IMR-90 (cell line): ENCODE measurements at regions not wholly inside any gene's neighbourhood (a gene's known extent, or its start where the extent isn't known, plus 50 kb on each side); places are given as distances from the start of the nearest gene placed in this dataset.

Experiments
- ATAC-seq: fragments of 200-7000 bp; cut with Tn5 transposase; 2 replicates; pipeline ENCODE4 v1.9.1; 2020; ENCODE audit warnings: low read depth, mild to moderate bottlenecking, moderate library complexity
- BruUV-seq: library from RNA; stranded (reverse); fragments of 400-500 nt; replicated peaks from 2 replicates; lab custom pipeline; 2021; lab: Mats Ljungman, UMichigan
- CTCF ChIA-PET: fragments of 300-600 bp; formaldehyde crosslinking; extraction: SDS; loops from one replicate; lab custom pipeline; 2021; ENCODE audit warnings: antibody characterized with exemption; lab: Yijun Ruan, JAX
- POLR2A ChIA-PET: fragments of 300-600 bp; sonication (Branson Sonifier 250); formaldehyde crosslinking; loops from one replicate; lab custom pipeline; 2022; ENCODE audit warnings: antibody characterized with exemption; ENCODE audit not compliant: unreplicated experiment; lab: Charles Lee
- DNase-seq: peaks from one replicate; pipeline ENCODE4 v3.0.0; 2013
- H2AFZ ChIP-seq: replicated peaks from 2 replicates; pipeline ENCODE3; 2013; ENCODE audit warnings: low read length, mild to moderate bottlenecking; ENCODE audit not compliant: poor library complexity
- H2AK5ac ChIP-seq: 2 replicates; pipeline ENCODE4 v1.6.1; 2013; ENCODE audit warnings: low read depth, low read length, inconsistent platforms
- H2AK9ac ChIP-seq: replicated peaks from 2 replicates; pipeline ENCODE3; 2013; ENCODE audit warnings: mild to moderate bottlenecking, low read depth, low read length, moderate library complexity; ENCODE audit not compliant: poor library complexity
- H2BK120ac ChIP-seq: 2 replicates; pipeline ENCODE4 v1.6.1; 2013; ENCODE audit warnings: low read depth, low read length, inconsistent platforms
- H2BK15ac ChIP-seq: 3 replicates; pipeline ENCODE4 v1.6.1; 2013; ENCODE audit warnings: low read depth, low read length, inconsistent platforms
- H2BK20ac ChIP-seq: 2 replicates; pipeline ENCODE4 v1.6.1; 2013; ENCODE audit warnings: low read depth, mild to moderate bottlenecking, inconsistent platforms, low read length, moderate library complexity
- H2BK5ac ChIP-seq: 2 replicates; pipeline ENCODE4 v1.6.1; 2013; ENCODE audit warnings: mild to moderate bottlenecking, low read depth, low read length, inconsistent platforms; ENCODE audit not compliant: poor library complexity, severe bottlenecking
- H3K14ac ChIP-seq: replicated peaks from 2 replicates; pipeline ENCODE4 v1.6.1; 2013; ENCODE audit warnings: low read depth, low read length, inconsistent platforms
- H3K18ac ChIP-seq: 2 replicates; pipeline ENCODE4 v1.6.1; 2013; ENCODE audit warnings: low read depth, low read length, control low read depth
- H3K23ac ChIP-seq: 2 replicates; pipeline ENCODE4 v1.6.1; 2013; ENCODE audit warnings: low read depth, low read length, inconsistent platforms
- H3K27ac ChIP-seq: 2 replicates; pipeline ENCODE4 v1.5.1; 2013; ENCODE audit warnings: mild to moderate bottlenecking, control low read depth, low read length; ENCODE audit not compliant: insufficient read depth
- H3K27me3 ChIP-seq: 2 replicates; pipeline ENCODE4 v1.6.1; 2013; ENCODE audit warnings: low read length; ENCODE audit not compliant: control insufficient read depth, insufficient read depth
- H3K36me3 ChIP-seq: 2 replicates; pipeline ENCODE4 v1.6.1; 2013; ENCODE audit warnings: low read length, mixed read lengths; ENCODE audit not compliant: control insufficient read depth, insufficient read depth
- H3K4ac ChIP-seq: 2 replicates; pipeline ENCODE4 v1.6.1; 2013; ENCODE audit warnings: low read depth, low read length, inconsistent platforms
- H3K4me1 ChIP-seq: 2 replicates; pipeline ENCODE4 v1.6.1; 2013; ENCODE audit warnings: low read length, mixed read lengths; ENCODE audit not compliant: control insufficient read depth, insufficient read depth
- H3K4me2 ChIP-seq: 2 replicates; pipeline ENCODE4 v1.6.1; 2013; ENCODE audit warnings: low read depth, mild to moderate bottlenecking, control low read depth, low read length, moderate library complexity
- H3K4me3 ChIP-seq: 2 replicates; pipeline ENCODE4 v1.5.1; 2013; ENCODE audit warnings: low read depth, mild to moderate bottlenecking, control low read depth, low read length, moderate library complexity; ENCODE audit not compliant: insufficient read depth
- H3K56ac ChIP-seq: 2 replicates; pipeline ENCODE4 v1.6.1; 2013; ENCODE audit warnings: low read length, inconsistent platforms; ENCODE audit not compliant: insufficient read depth; ENCODE audit errors: extremely low read depth
- H3K79me1 ChIP-seq, 2 experiments: 2 replicates each; pipeline ENCODE4 v1.6.1; 2013; ENCODE audit warnings: low read length in 2 of 2, inconsistent platforms in 1 of 2, low read depth in 1 of 2
- H3K9ac ChIP-seq: 2 replicates; pipeline ENCODE4 v1.6.1; 2013; ENCODE audit warnings: low read depth, low read length, control low read depth
- H3K9me1 ChIP-seq: 2 replicates; pipeline ENCODE4 v1.6.1; 2013; ENCODE audit warnings: low read length, inconsistent platforms; ENCODE audit not compliant: insufficient read depth
- H3K9me3 ChIP-seq: 2 replicates; pipeline ENCODE4 v1.6.1; 2013; ENCODE audit warnings: low read length; ENCODE audit not compliant: control insufficient read depth, insufficient read depth
- H4K20me1 ChIP-seq: 2 replicates; pipeline ENCODE4 v1.6.1; 2013; ENCODE audit warnings: low read length, inconsistent platforms; ENCODE audit not compliant: insufficient read depth
- H4K5ac ChIP-seq: 2 replicates; pipeline ENCODE4 v1.6.1; 2013; ENCODE audit warnings: mild to moderate bottlenecking, low read depth, low read length, control low read depth
- H4K8ac ChIP-seq, 2 experiments: 2 replicates each; pipeline ENCODE4 v1.6.1; 2013; ENCODE audit warnings: low read depth in 2 of 2, low read length in 2 of 2, control low read depth in 1 of 2, inconsistent platforms in 1 of 2
- H4K91ac ChIP-seq: 2 replicates; pipeline ENCODE4 v1.6.1; 2013; ENCODE audit warnings: low read depth, low read length, inconsistent platforms; ENCODE audit not compliant: insufficient read depth
- BHLHE40 ChIP-seq: fragments of 150-350 bp; IDR thresholded peaks from 2 replicates; pipeline ENCODE4 v1.6.1; 2016; ENCODE audit warnings: mild to moderate bottlenecking, low read depth, low read length
- CHD1 ChIP-seq: IDR thresholded peaks from 2 replicates; pipeline ENCODE4 v1.6.1; 2012; ENCODE audit warnings: low read depth, low read length, improper control_type of control experiment
- CTCF ChIP-seq: conservative IDR thresholded peaks from 2 replicates; pipeline ENCODE4 v1.5.1; 2012; ENCODE audit warnings: mild to moderate bottlenecking, low read depth, low read length, improper control_type of control experiment
- MAFK ChIP-seq: IDR thresholded peaks from 2 replicates; pipeline ENCODE4 v1.6.1; 2012; ENCODE audit warnings: low read depth, low read length, improper control_type of control experiment
- MAZ ChIP-seq: IDR thresholded peaks from 2 replicates; pipeline ENCODE4 v1.6.1; 2012; ENCODE audit warnings: low read depth, mild to moderate bottlenecking, low read length, improper control_type of control experiment, moderate library complexity, borderline replicate concordance
- MXI1 ChIP-seq: IDR thresholded peaks from 2 replicates; pipeline ENCODE4 v1.6.1; 2012; ENCODE audit warnings: low read depth, mild to moderate bottlenecking, low read length, moderate library complexity, borderline replicate concordance
- POLR2A ChIP-seq: IDR thresholded peaks from 2 replicates; pipeline ENCODE4 v1.6.1; 2012; ENCODE audit warnings: mild to moderate bottlenecking, low read depth, low read length
- RCOR1 ChIP-seq: IDR thresholded peaks from 2 replicates; pipeline ENCODE4 v1.6.1; 2012; ENCODE audit warnings: mild to moderate bottlenecking, low read length, improper control_type of control experiment; ENCODE audit not compliant: insufficient replicate concordance
- RFX5 ChIP-seq: IDR thresholded peaks from 2 replicates; pipeline ENCODE4 v1.8.0; 2012; ENCODE audit warnings: low read depth, mild to moderate bottlenecking, low read length, moderate library complexity
- SMC3 ChIP-seq: fragments of 150-350 bp; IDR thresholded peaks from 2 replicates; pipeline ENCODE4 v1.6.1; 2016; ENCODE audit warnings: low read depth, mild to moderate bottlenecking, antibody characterized with exemption, low read length, moderate library complexity
- WGBS, 2 experiments: methylation state at CpG; one replicate each; pipeline versions ENCODE4 v1.1.5 to v1.1.7; 2013; ENCODE audit warnings: missing lambda C conversion rate in 2 of 2; ENCODE audit not compliant: insufficient read length in 1 of 2; ENCODE audit errors: extremely low coverage in 2 of 2; 5-methylcytosine and 5-hydroxymethylcytosine counted together
- dilution Hi-C: fragments of 300-500 bp; cut with HindIII; formaldehyde crosslinking; loops from one replicate; pipeline ENCODE4 v1.14.3; 2018; ENCODE audit warnings: low sequenced_read_pairs; ENCODE audit not compliant: unreplicated experiment
- in situ Hi-C: fragments of 300-500 bp; cut with MboI; formaldehyde crosslinking; loops from 3 replicates; pipeline ENCODE4 v1.14.3; 2019; ENCODE audit warnings: low sequenced_read_pairs, inconsistent platforms, mixed read lengths
- intact Hi-C: fragments of 100-400 bp; cut with micrococcal nuclease; formaldehyde crosslinking; loops from 2 replicates; pipeline ENCODE4 v1.10.0; 2022

GRCh38 chr1:29805896-29806160 lies 569.5 kb downstream of the PTPRU start:
- no peak overlapping the region for H2BK15ac ChIP-seq
- in situ Hi-C loops (no loop called here), intact Hi-C loops (no loop called here), dilution Hi-C loops (no loop called here)
- no peak overlapping the region for H3K4me2 ChIP-seq
- DNase-seq = no peak
- H3K23ac ChIP-seq = no peak overlapping the region
- CTCF ChIA-PET = interaction anchor here (1.9 kb wide), 1 partner anchor 13 kb away, joined by 5 read pairs; no protein-coding TSS in a partner anchor
- H2BK20ac ChIP-seq = no peak overlapping the region
- H3K79me1 ChIP-seq = no peaks in the 10 kb centered on the region
- H3K9me3 ChIP-seq = no peaks in the 10 kb centered on the region
- H3K56ac ChIP-seq = no peak overlapping the region
- H4K8ac ChIP-seq = no peak overlapping the region
- H4K5ac ChIP-seq = no peak overlapping the region
- peaks cover 2% of the 10 kb centered on the region; the same call in 1 of the 2 replicates for H3K27me3 ChIP-seq
- TF ChIP-seq CTCF (no peak), MAFK (no peak), CHD1 (no peak), SMC3 (no peak), BHLHE40 (no peak), RCOR1 (no peak), POLR2A (no peak), RFX5 (no peak), MXI1 (no peak), MAZ (no peak)
- H3K36me3 ChIP-seq = no peaks in the 10 kb centered on the region
- no peak overlapping the region for H3K14ac ChIP-seq
- 0 out of 2 replicates have a peak, but pooled peaks cover 3% of the 10 kb centered on the region for H3K9me1 ChIP-seq
- H4K20me1 ChIP-seq = no peaks in the 10 kb centered on the region; the same call in 1 of the 2 replicates
- H4K91ac ChIP-seq = no peak overlapping the region
- no peak overlapping the region for H3K18ac ChIP-seq
- ATAC-seq = no peak
- BruUV-seq = no TSS peak
- no peak overlapping the region for H2AK9ac ChIP-seq
- H2AK5ac ChIP-seq = no peak overlapping the region
- H3K4me3 ChIP-seq = no peak overlapping the region
- H2AFZ ChIP-seq = peak overlapping the region; percentile 58
- H3K9ac ChIP-seq = no peak overlapping the region
- H2BK5ac ChIP-seq = no peak overlapping the region
- H3K27ac ChIP-seq = no peak overlapping the region
- no peak overlapping the region for H3K4ac ChIP-seq
- no peaks in the 10 kb centered on the region for H3K4me1 ChIP-seq
- H2BK120ac ChIP-seq = no peak overlapping the region
- WGBS, 2 experiments = no CpG with 5 or more reads among the region's 4 CpGs
- POLR2A ChIA-PET = no interaction called here
